ENCODE measurements at regions not wholly inside any gene's neighbourhood (a gene's known extent, or its start where the extent isn't known, plus 50 kb on each side); places are given as distances from the start of the nearest gene placed in this dataset.

GRCh38 chr1:67522001-67522441 is 91.8 kb upstream of the SERBP1 start:
- TF ChIP-seq CTCF (IDR thresholded peaks at IDR 0.05; ENCODE audit: low read depth, low read length): no peak
- TF ChIP-seq EZH2phosphoT487 (IDR thresholded peaks at IDR 0.05; ENCODE audit: low read depth): no peak

Data from OCI-LY3 (cell line).